ENCODE measurements at regions not wholly inside any gene's neighbourhood (a gene's known extent, or its start where the extent isn't known, plus 50 kb on each side); places are given as distances from the start of the nearest gene placed in this dataset.

DNA sequence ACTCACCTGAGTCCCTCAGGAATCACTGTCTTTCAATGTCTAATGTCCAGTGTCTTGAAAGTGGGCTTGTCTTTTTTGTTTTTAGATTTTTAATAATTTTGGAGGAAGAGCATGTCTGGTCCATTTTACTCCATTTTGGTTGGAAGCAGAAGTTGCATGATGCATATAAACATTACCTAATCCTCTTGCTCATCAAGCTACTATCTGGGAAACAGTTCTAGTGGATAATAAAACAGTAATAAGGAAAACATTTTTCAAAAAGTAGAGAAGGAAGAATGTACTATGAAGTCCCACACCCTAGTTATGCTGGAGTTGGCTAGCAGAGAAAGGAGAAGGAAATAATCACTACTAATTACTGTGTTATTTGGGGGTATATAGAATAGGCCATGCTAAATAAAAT is 263.7 kb downstream of the ETAA1 start:
- no peak for DNase-seq

DNA sequence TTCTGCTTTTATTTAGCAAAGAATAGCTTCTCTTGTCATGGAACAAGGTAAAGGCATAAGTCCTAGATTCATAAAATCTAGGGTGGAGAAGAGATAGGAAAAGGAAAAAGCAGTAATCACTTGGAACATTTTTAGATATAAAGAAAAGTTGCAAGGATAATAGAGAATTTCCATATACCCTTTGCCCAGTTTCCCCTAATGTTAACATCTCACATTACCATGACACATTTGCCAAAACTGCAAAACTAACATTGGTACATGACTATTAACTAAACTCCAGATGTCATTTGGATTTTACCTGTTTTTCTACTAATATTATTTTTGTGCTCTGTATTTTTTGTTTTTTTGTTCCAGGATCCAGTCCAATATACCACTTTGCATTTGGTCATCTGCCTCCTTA is 265.1 kb downstream of the ETAA1 start:
- DNase-seq, result no peak

DNA sequence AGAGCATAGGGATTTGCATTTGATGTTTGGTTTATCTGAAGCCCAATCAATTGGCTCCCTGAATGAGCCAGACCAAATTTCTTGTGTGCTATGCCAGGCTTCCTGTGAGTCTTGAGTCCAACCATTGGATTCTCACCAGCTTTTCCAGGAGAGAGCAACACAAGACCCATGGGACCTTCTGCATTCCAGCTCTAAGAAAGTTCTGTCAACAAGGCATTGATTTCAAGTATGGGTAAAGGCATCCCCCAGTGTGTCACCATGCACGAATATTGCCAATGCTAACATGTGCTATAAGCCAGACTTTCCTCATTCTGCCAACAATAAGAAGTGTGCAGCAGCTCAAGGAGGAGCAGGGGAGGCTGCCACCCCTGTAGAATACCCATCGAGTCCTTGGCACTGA is 266.6 kb downstream of the ETAA1 start:
- DNase-seq, result no peak

DNA sequence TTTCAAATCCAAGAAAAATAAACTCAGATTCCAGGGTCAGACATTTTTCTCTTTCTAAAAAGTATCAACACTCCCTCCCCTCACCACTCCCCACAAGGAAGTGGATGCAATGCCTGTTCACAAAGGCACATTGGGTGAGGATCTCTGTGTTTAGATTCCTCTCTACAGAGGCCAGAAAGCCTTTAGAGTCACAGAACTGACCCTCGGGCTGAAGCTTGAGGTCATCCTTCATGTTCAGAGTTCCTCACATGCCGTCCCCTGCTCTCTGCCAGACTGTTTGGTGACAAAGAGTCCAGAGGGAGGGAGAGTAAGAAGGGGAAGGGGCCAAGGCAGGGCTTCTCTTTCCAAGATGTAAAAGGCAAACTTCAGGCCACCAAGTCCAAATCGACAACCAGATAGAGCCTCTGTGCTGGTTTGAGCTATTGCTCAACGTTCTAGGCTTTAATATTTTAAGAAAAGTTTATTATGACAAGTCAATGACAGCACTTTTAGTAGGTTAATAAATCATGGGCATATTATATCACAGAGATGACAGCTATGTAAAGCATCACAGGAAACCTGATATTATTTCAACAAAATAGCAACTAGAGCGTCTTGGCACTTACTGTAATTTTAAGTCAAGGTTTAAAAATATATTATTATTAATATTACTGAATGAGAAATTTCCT is 269.4 kb downstream of the ETAA1 start:
- no peak for DNase-seq

DNA sequence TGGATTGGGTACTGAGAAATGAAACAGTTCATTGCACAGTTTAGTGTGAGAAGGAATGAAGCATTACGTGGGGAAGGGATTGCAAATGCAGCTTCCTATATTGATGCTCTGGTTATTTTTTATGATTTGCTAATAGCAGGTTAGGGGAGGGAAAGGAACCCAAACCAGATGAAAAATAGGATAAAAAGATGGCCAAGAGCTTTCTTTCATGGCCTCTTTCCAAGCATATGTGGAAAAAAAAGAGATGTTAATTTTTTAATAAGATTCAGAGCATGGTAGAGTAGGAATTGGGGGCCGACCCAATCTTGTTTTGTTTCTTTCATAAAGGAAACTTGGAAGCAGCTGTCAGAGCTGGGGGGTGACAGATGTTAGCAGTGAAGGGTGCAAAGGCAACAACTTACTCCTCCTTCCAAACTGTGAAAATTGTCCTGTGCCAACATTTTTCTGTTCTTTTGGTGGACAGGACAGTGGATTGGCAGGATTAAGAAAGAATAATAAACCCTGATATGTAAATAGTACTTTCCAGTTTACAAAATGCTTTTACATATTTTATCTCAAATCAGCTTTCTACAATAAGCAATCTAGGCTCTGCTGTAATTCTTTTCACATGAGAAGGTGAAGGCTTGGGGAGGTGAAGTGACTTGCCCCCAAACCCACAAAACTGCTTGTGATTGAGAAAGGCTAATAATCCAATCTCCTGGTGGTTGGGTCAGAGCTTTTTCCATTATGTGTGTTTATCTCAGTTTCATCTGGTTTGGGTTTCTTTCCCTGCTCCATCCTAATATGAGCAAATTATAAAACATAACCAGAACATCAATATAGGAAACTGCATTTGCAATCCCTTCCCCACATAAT is 270.1 kb downstream of the ETAA1 start:
- no peak for DNase-seq

DNA sequence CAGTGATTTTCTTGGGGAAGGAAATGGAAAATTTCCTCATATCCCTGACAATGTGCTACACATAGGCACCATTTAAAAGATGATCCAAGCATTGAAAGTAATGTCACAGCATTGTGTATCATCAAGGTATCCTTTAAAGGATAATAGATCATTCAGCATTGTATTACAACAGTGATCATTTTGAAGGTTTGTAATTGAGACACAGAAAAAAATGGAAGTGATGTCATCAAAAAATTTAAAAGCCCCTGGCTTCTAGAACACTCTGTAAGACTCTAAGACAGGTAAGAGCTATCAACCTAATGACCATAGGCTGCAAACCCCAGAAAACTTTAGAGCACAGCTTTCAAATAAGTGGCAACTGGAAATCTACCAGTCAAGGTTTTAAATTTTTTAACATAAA is 271.4 kb downstream of the ETAA1 start:
- no peak for DNase-seq

DNA sequence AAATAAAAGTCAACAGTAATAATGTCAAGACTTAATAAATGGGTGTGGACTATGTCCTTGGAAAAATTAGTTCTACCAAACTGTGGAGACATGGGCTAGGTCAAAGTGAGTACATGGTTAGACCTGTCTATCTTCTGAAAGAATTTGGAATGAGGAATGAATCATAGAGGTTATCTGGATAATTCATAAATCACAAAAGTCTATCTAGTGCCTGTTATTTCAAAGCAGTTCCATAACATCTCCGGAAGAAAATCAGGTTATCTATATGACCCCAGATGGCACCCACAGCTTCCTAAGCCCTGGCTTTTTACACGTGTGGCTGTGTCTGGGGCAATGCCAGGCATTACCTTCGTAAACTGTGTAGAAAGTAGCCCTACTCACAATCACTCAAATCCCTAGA is 272.0 kb downstream of the ETAA1 start:
- no peak for DNase-seq

DNA sequence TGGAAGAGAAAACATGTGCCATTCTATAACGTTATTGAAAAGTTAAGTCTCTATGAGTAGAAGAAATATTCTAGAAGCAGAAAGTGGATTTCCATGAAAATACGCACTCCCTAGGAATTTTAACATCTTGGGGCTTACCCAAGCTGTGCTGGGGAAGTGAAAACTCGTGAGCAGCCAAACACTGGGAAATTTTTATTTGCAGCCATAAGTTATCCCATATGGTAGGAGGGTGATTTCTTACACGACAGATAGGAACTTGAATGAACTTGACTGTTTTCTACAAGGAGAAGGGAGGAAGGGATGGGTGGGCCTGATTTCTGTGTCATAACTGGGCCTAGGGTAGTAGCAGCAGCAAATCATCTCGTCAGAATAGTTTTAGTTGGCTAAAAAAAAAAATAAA is 272.6 kb downstream of the ETAA1 start:
- no peak for DNase-seq

DNA sequence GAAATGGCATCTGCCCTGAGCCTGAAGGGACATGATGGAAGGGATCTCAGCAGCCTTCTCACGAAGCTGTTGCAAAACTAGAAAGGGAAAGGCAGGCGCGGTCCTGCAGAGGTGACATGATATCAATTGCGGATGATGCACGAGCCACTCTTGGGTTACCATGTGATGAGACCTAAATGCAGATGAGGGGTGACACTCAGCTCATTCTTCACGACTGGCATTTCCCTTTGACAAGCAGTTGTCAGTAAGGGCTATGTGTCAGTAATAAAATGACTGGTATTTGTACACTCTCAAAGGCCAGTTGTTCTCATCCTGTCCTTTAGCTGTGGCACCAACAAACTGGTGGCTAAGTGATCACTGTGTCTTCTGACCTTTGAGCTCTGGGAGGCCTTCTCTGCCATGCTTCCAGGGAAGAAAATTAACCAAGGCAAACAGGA is 273.6 kb downstream of the ETAA1 start:
- no peak for DNase-seq

DNA sequence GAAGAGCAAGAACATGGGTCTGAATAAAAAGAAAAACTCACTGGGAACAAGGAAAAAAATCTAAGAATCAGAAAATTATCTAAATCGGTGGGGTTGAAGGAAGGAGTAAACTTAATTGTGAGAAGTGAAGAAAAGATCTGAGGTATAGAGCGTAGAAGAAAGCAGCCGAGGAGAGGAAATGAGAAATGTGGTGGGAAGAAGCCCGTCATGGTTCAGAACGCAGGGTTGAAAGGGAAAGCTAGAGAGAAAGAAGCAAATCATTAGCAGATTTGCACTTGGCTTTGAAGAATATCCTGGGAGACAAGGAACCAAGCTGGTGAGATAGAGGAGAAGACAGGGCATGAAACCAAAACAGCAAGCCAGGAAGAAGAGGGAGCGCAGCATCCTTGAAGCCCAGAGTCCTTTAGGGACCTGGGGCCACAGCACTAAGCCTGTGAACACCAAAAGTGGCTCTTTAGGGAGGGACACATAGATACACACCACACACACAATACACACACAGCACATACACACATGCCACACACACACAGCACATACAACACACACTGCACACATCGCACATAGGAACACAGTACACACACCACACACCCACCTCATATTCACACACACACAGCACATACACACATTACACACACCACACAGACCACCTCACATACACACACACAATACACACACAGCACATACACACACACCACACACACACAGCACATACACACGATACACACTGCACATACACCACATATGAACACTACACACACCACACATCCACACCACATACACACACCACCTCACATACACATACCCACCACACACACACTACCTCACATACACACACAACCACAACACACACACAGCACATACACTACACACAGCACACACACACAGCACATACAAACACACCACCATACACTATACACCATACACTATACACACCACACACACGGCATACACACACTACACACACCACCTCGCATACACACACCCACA is 274.6 kb downstream of the ETAA1 start:
- no peak for DNase-seq

DNA sequence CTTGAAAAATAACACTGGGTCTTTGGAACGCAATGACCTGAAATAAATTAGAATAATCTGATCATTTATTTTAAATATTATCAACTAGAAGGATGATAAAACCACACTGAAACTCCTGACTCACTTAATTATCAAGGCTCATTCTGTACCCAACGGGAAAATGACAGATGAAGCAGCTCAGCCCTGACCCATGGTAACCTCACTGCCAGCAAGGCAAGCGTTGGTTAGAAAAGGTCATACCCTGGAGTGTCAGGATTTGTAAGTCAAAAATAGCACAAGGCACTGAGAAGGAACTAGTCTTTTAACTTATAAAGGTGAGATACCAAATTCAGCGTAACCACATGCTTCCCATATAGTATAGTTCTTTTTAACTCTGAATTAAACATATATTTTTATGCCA is 277.5 kb downstream of the ETAA1 start:
- DNase-seq, result no peak

DNA sequence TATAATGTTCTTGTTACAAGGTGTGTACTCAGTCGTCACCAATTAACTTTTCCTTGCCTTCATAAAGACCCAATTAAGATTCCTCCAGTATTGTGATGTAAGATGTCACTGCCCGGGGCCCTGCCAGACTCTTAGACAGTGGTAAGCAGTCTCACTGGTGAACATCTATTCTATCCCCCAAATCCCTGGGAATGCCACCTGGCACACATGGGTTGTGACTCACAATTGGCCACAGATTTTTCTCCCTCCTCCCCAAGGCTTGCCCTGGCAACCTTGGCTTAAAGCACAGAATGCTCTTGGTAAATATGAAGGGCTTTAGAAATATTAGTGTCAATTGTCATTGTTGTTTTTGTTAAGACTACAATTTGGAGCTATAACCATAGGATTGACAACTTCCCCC is 287.9 kb downstream of the ETAA1 start:
- DNase-seq, result no peak

DNA sequence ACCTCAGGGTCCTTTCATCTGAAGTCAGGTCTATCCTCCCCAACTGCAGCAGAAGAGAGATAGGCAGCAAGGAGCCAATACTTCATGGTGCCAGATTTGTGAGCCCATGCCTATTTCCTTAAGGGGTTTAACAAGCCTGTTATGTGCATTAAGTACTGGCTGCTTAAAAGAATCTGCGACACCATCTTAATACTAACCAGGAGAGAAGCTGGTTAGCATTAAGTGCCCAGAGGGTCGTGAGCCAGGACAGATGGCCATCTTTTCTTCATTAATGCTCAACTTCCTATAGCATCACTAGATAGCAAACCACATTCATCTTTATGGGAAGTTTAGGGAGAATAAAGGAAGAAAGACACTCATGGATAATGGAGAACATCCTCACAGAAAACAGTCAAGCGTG is 289.1 kb downstream of the ETAA1 start:
- no peak for DNase-seq

DNA sequence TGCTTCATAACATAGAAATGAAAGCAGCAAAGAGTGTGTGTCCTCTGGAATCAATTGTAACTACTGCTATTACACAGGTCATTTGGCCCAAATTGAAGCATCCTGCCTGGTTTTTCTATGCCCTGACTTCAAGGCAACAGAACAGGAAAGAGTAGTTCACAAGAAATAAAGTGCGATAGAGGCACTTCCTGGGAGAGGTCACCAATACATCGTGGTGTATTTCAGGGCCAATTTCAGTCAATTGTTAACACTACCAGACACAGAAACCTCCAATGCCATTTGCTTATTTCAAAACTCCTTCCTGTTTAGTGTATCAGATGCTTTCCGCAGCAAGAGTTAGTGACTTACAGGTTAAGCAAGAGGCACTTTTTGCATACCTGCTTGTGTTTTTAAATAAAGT is 292.1 kb downstream of the ETAA1 start:
- no peak for DNase-seq

DNA sequence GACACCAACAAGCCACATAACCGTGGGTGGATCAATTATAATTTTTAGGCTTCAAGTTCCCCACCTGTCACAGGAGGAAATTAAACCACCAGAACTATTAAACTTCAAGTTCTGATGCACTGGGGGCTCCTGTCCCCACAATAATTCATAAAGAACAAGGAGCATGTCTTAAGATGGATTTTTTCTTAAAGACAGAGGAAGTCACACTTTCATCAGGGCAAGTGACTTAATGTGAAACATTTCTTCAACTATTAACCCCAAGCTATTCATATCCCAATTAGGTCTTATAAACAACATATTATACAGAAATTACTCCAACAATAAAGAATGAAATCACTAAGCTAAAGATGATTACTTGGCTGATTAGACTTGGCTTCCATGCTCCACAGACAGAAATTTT is 292.5 kb downstream of the ETAA1 start:
- DNase-seq, result no peak

DNA sequence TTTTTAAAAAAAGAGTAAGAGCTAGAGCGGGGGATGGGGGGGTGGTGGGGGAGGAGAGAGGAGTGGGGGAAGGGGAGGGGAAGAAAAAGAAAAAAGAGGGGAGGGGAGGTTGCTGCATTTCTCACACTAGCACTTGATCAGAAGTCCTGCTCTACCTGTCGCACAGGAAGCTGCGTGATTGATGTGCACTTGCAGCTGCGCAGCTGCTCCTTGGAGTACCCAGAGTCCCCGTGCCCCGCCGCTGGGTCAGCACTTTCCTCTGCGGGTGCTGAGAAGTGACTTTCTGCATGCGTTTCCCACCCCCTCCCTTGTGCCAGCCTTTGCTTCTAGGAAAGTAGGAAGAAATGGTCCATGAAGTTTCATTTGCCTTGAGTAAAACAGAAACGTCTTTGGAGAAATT is 297.3 kb downstream of the ETAA1 start:
- DNase-seq, result no peak

DNA sequence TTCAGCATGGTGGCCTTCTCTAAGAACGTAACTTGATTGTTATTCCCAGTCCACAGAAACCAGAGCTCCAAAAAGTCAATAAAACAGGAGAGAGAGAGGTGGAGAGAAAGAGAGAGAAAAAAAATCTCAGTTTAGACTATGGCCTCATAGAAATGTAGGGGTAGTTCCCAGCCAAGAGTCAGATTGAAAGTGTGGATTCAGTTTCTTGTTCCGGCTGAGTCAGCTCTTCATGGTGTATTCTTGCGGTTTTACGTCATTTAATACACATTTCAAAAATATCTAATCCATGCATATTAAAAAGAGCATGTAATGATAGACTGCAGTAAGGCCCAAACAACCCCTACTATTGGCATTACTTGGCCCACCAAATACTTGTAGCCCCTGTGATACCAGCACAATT is 303.9 kb downstream of the ETAA1 start:
- no peak for DNase-seq

DNA sequence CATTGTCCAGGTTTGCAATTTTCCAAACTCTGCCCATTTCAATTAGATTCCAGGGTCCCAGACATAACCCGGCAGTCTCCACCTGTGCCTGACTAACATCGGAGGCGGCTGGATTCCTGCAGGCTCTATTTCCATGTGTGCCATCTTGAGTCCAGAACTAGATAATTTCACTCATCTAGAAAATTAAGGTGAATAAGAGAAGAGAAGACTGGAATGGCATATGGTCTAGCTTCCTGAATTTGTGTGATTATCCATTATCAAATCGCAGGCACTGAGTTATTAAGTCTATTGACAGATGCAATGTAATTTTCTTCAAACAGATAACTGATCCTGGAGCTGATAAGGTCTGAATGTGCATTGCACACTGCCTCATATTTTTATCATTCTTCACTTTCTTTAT is 305.2 kb downstream of the ETAA1 start:
- DNase-seq, result no peak

DNA sequence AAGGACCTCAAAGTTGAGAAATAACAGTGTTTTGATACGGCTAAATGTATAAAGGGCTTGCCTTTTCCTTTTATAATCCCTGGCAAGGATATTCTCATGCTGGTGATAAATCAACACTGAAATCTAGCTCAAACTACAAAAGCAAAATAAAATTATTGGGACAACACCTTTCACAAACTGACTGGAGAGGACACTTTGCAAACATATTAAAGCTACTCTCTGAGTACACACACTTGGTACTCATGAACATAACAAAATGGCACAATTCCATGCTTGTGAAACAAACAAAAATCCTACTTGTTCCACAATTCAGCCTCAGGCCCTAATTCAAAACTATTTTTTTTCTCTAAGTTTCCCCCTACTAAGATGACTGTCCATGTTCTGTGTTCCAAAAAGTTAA is 305.8 kb downstream of the ETAA1 start:
- no peak for DNase-seq

DNA sequence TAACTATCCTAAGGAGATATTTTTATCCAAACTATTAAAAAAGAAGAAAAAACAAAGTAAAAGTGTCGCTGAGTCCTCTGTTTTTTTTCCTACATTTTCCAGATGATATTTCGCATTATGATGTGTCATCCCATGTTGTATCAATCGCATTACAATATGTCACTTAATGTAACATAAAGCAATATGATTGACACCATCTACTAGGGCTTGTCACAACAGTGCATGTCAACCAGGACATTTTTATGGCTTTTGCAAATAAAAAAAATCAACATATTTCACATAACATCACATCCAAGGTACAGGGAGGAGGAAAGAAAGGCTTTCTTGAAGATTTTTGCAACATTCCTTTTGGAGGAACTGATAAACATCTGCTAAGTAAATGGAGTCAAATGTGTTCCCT is 308.9 kb downstream of the ETAA1 start:
- DNase-seq, result no peak

DNA sequence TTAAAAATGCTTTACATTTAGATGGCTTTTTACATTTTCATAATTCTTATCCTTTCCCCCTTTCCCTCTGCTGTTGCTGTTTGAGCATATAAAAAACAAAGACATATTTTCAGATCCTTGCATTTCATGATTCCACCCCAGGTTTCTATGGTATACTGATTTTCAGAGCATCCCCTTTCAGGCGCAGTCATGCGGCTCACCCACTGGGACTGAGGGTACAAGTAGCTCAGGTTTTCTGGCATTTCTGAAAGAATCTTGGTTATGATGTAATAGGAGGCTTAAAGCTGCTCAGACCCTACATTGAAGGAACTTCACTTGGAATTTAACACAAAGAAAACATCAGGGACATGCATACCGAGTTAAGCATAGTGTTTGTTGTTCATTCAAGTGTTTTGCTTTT is 310.8 kb downstream of the ETAA1 start:
- DNase-seq, result no peak

DNA sequence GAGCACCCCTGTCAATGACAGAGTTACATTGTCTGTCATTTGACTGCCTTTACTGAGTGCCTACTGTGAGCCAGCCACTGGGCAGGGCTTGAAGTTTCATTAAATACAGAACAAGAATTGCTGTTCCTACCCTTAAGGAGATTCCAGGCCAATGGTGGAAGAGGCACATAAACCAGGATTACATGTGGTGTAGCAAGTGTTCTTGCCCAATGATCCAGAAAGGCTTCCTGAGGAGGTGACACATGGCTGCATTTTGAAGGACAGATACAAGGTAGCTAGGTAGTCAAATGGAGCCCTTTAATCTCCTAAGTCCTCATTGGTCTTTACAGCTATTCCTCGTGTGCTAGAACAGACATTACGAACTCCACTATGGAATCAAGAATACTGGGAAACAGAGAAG is 312.7 kb downstream of the ETAA1 start:
- DNase-seq, result no peak

DNA sequence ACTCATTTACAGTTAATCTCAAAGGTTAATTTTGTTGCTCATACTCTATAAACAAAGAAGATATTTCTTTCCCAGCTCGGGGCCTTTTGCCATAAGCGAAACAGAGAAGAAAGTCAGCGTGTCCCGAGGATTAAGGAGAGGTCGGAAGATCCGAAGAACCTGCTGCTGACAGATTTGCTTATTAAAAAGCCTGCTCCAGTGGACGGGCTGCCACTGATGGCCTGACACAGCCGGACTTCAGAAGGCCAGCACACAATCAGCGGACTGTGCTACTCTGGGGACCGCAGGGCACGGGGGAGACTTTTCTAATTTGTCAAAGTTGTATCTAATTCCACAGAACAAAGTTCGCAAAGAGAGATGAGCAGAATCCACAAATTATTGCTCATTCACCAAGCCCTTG is 315.4 kb downstream of the ETAA1 start:
- no peak for DNase-seq

DNA sequence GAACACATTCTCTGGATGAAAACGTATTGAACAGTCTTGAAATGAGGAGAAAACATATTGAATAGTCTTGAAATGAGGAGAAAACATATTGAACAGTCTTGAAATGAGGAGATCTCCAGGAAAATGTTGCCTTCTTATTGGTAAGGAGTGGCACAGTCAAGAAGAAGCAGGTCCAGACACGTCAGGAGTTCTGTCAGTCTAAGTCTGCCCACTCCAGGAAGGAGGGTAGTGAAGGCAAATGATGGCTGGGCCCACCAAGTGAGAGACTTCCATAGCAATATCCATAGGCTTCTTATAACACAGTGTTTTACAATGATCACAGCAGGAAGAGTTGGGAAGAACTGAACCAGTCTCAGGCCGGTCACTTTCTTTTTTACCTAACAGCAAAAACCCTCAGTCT is 316.2 kb downstream of the ETAA1 start:
- DNase-seq, result no peak
